GM20000 (cell line): ENCODE measurements at regions not wholly inside any gene's neighbourhood (a gene's known extent, or its start where the extent isn't known, plus 50 kb on each side); places are given as distances from the start of the nearest gene placed in this dataset.

Experiments
- DNase-seq: peaks from one replicate; pipeline ENCODE4 v3.0.0; 2012; ENCODE audit warnings: low spot score
- CTCF ChIP-seq: IDR thresholded peaks from 2 replicates; pipeline ENCODE4 v1.5.1; 2012; ENCODE audit warnings: mild to moderate bottlenecking, control low read depth; ENCODE audit errors: extremely low read depth, missing control alignments

- no peak for DNase-seq
- TF ChIP-seq CTCF = no peak
These were observed 234.0 kb downstream of the DIRAS2 start for GRCh38 chr9:90408659-90409058.

GRCh38 chr9:90419221-90419851 lies 223.3 kb downstream of the DIRAS2 start:
- no peak for TF ChIP-seq CTCF
- DNase-seq = no peak

GRCh38 chr9:90420211-90420610 lies 222.4 kb downstream of the DIRAS2 start:
- TF ChIP-seq CTCF = no peak
- no peak for DNase-seq

- TF ChIP-seq CTCF = no peak
- DNase-seq = no peak
These were observed 221.7 kb downstream of the DIRAS2 start for GRCh38 chr9:90420768-90421513.

- no peak for DNase-seq
- TF ChIP-seq CTCF = no peak
These were observed 220.8 kb downstream of the DIRAS2 start for GRCh38 chr9:90421786-90422185.

- DNase-seq = no peak
- TF ChIP-seq CTCF = no peak
These were observed 218.9 kb downstream of the DIRAS2 start for GRCh38 chr9:90423661-90424193.

GRCh38 chr9:90428517-90428916 lies 214.1 kb downstream of the DIRAS2 start:
- no peak for DNase-seq
- no peak for TF ChIP-seq CTCF
